AG04449 (cell line): ENCODE measurements at regions not wholly inside any gene's neighbourhood (a gene's known extent, or its start where the extent isn't known, plus 50 kb on each side); places are given as distances from the start of the nearest gene placed in this dataset.
"Not testable (repeated sequence)": the region's sequence is repeated elsewhere in the genome, so short reads cannot be mapped to it uniquely, and the experiment has no call there.

ENCODE experiments used
- CTCF ChIA-PET: fragments of 350-600 bp; formaldehyde crosslinking; extraction: SDS; loops from one replicate; lab custom pipeline; 2021; ENCODE audit warnings: antibody characterized with exemption; lab: Yijun Ruan, JAX
- POLR2A ChIA-PET: fragments of 400-600, 350-600 bp; formaldehyde crosslinking; extraction: SDS; loops from one replicate; lab custom pipeline; 2020; ENCODE audit warnings: antibody characterized with exemption, inconsistent platforms; lab: Yijun Ruan, JAX
- DNase-seq: peaks from one replicate; pipeline ENCODE4 v3.0.0-alpha.2; 2010; ENCODE audit warnings: low read depth, low spot score
- H3K4me3 ChIP-seq: 2 replicates; pipeline ENCODE4 v1.5.1; 2011; ENCODE audit warnings: low read depth, mild to moderate bottlenecking, control low read depth, low read length
- CTCF ChIP-seq: IDR thresholded peaks from one replicate; pipeline ENCODE4 v1.5.1; 2011; ENCODE audit warnings: mild to moderate bottlenecking, moderate library complexity, low read length, control low read depth, inconsistent platforms; ENCODE audit not compliant: insufficient read depth; ENCODE audit errors: missing control alignments

- H3K4me3 ChIP-seq, result no peak overlapping the region
- ChIA-PET POLR2A (no interaction called here), CTCF (interaction anchor here (1.2 kb wide), 1 partner anchor 8 kb away, joined by 3 read pairs; no protein-coding TSS in a partner anchor)
- no peak for DNase-seq
- TF ChIP-seq CTCF, result no peak
These were observed 108.7 kb upstream of the CNKSR3 start for GRCh38 chr6:154619146-154619545.

GRCh38 chr6:154621686-154622085 lies 111.2 kb upstream of the CNKSR3 start:
- no peak for DNase-seq
- POLR2A ChIA-PET, result no interaction called here
- no peak overlapping the region for H3K4me3 ChIP-seq
- CTCF ChIA-PET, result interaction anchor here (1.3 kb wide), 1 partner anchor 9 kb away, joined by 3 read pairs; no protein-coding TSS in a partner anchor
- TF ChIP-seq CTCF, result no peak

- no peak for TF ChIP-seq CTCF
- CTCF ChIA-PET, result no interaction called here
- no peak overlapping the region for H3K4me3 ChIP-seq
- no peak for DNase-seq
- POLR2A ChIA-PET, result no interaction called here
These were observed 110.4 kb upstream of the SCAF8 start for GRCh38 chr6:154622618-154623336.

GRCh38 chr6:154623391-154623790 lies 109.8 kb upstream of the SCAF8 start:
- CTCF ChIA-PET, result no interaction called here
- no peak for TF ChIP-seq CTCF

GRCh38 chr6:154624038-154624599 lies 109.1 kb upstream of the SCAF8 start:
- no peak overlapping the region for H3K4me3 ChIP-seq
- TF ChIP-seq CTCF, result no peak
- CTCF ChIA-PET, result no interaction called here
- no peak for DNase-seq
- POLR2A ChIA-PET, result interaction anchor here (0.7 kb wide), 1 partner anchor 11 kb away, joined by 3 read pairs; no protein-coding TSS in a partner anchor

More at GRCh38 chr6:154623391-154623790, 109.8 kb upstream of the SCAF8 start:
- H3K4me3 ChIP-seq, result no peak overlapping the region
- no peak for DNase-seq
- POLR2A ChIA-PET, result no interaction called here

- POLR2A ChIA-PET, result interaction anchor here (0.7 kb wide), 1 partner anchor 10 kb away, joined by 3 read pairs; no protein-coding TSS in a partner anchor
- H3K4me3 ChIP-seq, DNase-seq, CTCF ChIA-PET: not testable (repeated sequence)
These were observed 108.5 kb upstream of the SCAF8 start for GRCh38 chr6:154624727-154625126.
